ENCODE measurements at regions not wholly inside any gene's neighbourhood (a gene's known extent, or its start where the extent isn't known, plus 50 kb on each side); places are given as distances from the start of the nearest gene placed in this dataset.
"Not testable (repeated sequence)": the region's sequence is repeated elsewhere in the genome, so short reads cannot be mapped to it uniquely, and the experiment has no call there.

- H3K9me3 ChIP-seq (replicated peaks): no peaks in the 10 kb centered on the region
- no peak for TF ChIP-seq CTCF (IDR thresholded peaks at IDR 0.05; ENCODE audit: borderline replicate concordance)
- intact Hi-C loops (cut with micrococcal nuclease): no loop called here
- no peak for DNase-seq
- H3K27me3 ChIP-seq (ENCODE audit: low read depth): peaks cover 60% of the 10 kb centered on the region
- H3K4me1 ChIP-seq: no peaks in the 10 kb centered on the region
- H3K36me3 ChIP-seq: no peaks in the 10 kb centered on the region
- no peak overlapping the region for H3K4me3 ChIP-seq
- H3K27ac ChIP-seq (replicated peaks): no peak overlapping the region
Observed at GRCh38 chr2:145407-145806, 99.1 kb upstream of the FAM110C start.

GRCh38 chr2:141611-142010, 95.3 kb upstream of the FAM110C start:
- H3K27ac ChIP-seq (replicated peaks): no peak overlapping the region
- intact Hi-C loops (cut with micrococcal nuclease): no loop called here
- no peak for TF ChIP-seq CTCF (IDR thresholded peaks at IDR 0.05; ENCODE audit: borderline replicate concordance)

GRCh38 chr2:136666-137065, 90.4 kb upstream of the FAM110C start:
- DNase-seq: no peak
- H3K36me3 ChIP-seq: no peaks in the 10 kb centered on the region
- H3K27ac ChIP-seq (replicated peaks): no peak overlapping the region
- no peaks in the 10 kb centered on the region for H3K9me3 ChIP-seq (replicated peaks)
- H3K27me3 ChIP-seq (ENCODE audit: low read depth): peaks cover 83% of the 10 kb centered on the region
- TF ChIP-seq CTCF (IDR thresholded peaks at IDR 0.05; ENCODE audit: borderline replicate concordance): no peak
- intact Hi-C loops (cut with micrococcal nuclease): no loop called here
- H3K4me1 ChIP-seq: peaks cover 9% of the 10 kb centered on the region
- no peak overlapping the region for H3K4me3 ChIP-seq

More at GRCh38 chr2:141611-142010, 95.3 kb upstream of the FAM110C start:
- Histone ChIP-seq H3K36me3 (no peaks in the 10 kb centered on the region), H3K27me3 (ENCODE audit: low read depth) (peaks cover 64% of the 10 kb centered on the region), H3K4me1 (no peaks in the 10 kb centered on the region), H3K9me3 (replicated peaks) (no peaks in the 10 kb centered on the region), H3K4me3 (no peak overlapping the region)
- no peak for DNase-seq

- no peaks in the 10 kb centered on the region for H3K36me3 ChIP-seq
- DNase-seq: no peak
- H3K27ac ChIP-seq (replicated peaks): no peak overlapping the region
- intact Hi-C loops (cut with micrococcal nuclease): no loop called here
- peaks cover 6% of the 10 kb centered on the region for H3K9me3 ChIP-seq (replicated peaks)
- peaks cover 77% of the 10 kb centered on the region for H3K27me3 ChIP-seq (ENCODE audit: low read depth)
- TF ChIP-seq CTCF (IDR thresholded peaks at IDR 0.05; ENCODE audit: borderline replicate concordance): no peak
- no peak overlapping the region for H3K4me3 ChIP-seq
- H3K4me1 ChIP-seq: peaks cover 9% of the 10 kb centered on the region
Observed at GRCh38 chr2:133675-134593, 87.6 kb upstream of the FAM110C start.

- DNase-seq; H3K4me3 ChIP-seq; H3K9me3 ChIP-seq (replicated peaks); H3K27ac ChIP-seq (replicated peaks); intact Hi-C loops (cut with micrococcal nuclease); H3K36me3 ChIP-seq; H3K4me1 ChIP-seq: not testable (repeated sequence)
- H3K27me3 ChIP-seq (ENCODE audit: low read depth): peaks cover 29% of the 10 kb centered on the region
Observed at GRCh38 chr2:126769-127168, 80.5 kb upstream of the FAM110C start.

GRCh38 chr2:124241-124880, 78.1 kb upstream of the FAM110C start:
- no peak for TF ChIP-seq CTCF (IDR thresholded peaks at IDR 0.05; ENCODE audit: borderline replicate concordance)
- H3K9me3 ChIP-seq (replicated peaks): peaks cover 6% of the 10 kb centered on the region
- intact Hi-C loops (cut with micrococcal nuclease): no loop called here

More at GRCh38 chr2:124241-124880, 78.1 kb upstream of the FAM110C start:
- Histone ChIP-seq H3K27me3 (ENCODE audit: low read depth) (peaks cover 26% of the 10 kb centered on the region), H3K4me3 (no peak overlapping the region), H3K27ac (replicated peaks) (no peak overlapping the region), H3K36me3 (no peaks in the 10 kb centered on the region), H3K4me1 (no peaks in the 10 kb centered on the region)
- DNase-seq: no peak

All from left ventricle myocardium inferior (tissue), 1 donor.